D341Med (cell line): ENCODE measurements at regions not wholly inside any gene's neighbourhood (a gene's known extent, or its start where the extent isn't known, plus 50 kb on each side); places are given as distances from the start of the nearest gene placed in this dataset.
"Not testable (repeated sequence)": the region's sequence is repeated elsewhere in the genome, so short reads cannot be mapped to it uniquely, and the experiment has no call there.

Source experiments
- DNase-seq: peaks from one replicate; pipeline ENCODE4 v3.0.0; 2012; ENCODE audit warnings: low spot score

GRCh38 chr6:170057961-170058877, 232.7 kb downstream of the DLL1 start:
- no peak for DNase-seq

GRCh38 chr6:170057034-170057734, 233.7 kb downstream of the DLL1 start:
- no peak for DNase-seq

- no peak for DNase-seq
Measured at GRCh38 chr6:170056278-170056711, 234.6 kb downstream of the DLL1 start.

GRCh38 chr6:170055797-170056196, 235.1 kb downstream of the DLL1 start:
- DNase-seq: not testable (repeated sequence)

- no peak for DNase-seq
Measured at GRCh38 chr6:170053966-170054661, 236.8 kb downstream of the DLL1 start.

GRCh38 chr6:170052991-170053821, 237.7 kb downstream of the DLL1 start:
- DNase-seq: no peak

- no peak for DNase-seq
Measured at GRCh38 chr6:170051229-170052172, 239.4 kb downstream of the DLL1 start.

GRCh38 chr6:170050591-170051041, 240.3 kb downstream of the DLL1 start:
- no peak for DNase-seq

- no peak for DNase-seq
Measured at GRCh38 chr6:170049641-170050561, 241.0 kb downstream of the DLL1 start.

GRCh38 chr6:170048615-170049256, 242.1 kb downstream of the DLL1 start:
- DNase-seq: no peak

GRCh38 chr6:170047823-170048222, 243.1 kb downstream of the DLL1 start:
- no peak for DNase-seq

GRCh38 chr6:170046791-170047626, 243.9 kb downstream of the DLL1 start:
- DNase-seq: no peak

GRCh38 chr6:170045981-170046667, 244.8 kb downstream of the DLL1 start:
- no peak for DNase-seq

GRCh38 chr6:170045563-170045960, 245.3 kb downstream of the DLL1 start:
- no peak for DNase-seq

GRCh38 chr6:170044836-170045562, 245.9 kb downstream of the DLL1 start:
- no peak for DNase-seq
